IPS DF 4.7 (cell line): ENCODE measurements at regions not wholly inside any gene's neighbourhood (a gene's known extent, or its start where the extent isn't known, plus 50 kb on each side); places are given as distances from the start of the nearest gene placed in this dataset.
"Not testable (repeated sequence)": the region's sequence is repeated elsewhere in the genome, so short reads cannot be mapped to it uniquely, and the experiment has no call there.

Experiments used
- DNase-seq: peaks from one replicate; pipeline ENCODE4 v3.0.0-alpha.2; 2013; ENCODE audit warnings: low spot score; ENCODE audit errors: extremely low read depth

DNA sequence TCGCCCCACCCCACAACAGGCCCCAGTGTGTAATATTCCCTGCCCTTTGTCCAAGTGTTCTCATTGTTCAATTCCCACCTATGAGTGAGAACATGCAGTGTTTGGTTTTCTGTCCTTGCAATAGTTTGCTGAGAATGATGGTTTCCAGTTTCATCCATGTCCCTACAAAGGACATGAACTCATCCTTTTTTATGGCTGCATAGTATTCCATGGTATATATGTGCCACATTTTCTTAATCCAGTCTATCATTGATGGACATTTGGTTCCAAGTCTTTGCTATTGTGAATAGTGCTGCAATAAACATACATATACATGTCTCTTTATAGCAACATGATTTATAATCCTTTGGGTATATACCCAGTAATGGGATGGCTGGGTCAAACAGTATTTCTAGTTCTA is 132.7 kb downstream of the SNX10 start:
- DNase-seq, result not testable (repeated sequence)

DNA sequence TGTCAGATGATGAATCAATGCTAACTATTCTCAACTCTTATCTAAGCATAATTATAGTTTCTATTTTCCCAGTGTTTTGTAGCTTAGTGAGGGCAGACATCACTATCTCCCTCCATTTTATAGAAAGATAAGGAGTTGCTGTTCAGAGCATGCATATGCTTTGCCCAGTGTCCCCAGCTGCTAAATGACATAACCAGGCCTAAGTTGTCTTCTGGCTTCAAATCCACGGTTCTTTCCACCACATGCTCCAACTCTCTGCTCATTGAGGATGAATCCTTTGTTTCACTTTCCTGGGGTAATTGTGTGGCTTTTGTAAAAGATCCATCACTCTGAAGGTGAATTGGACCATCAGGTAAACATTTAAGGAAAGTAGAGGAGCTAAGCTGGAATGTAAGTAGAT is 134.0 kb downstream of the SNX10 start:
- DNase-seq, result no peak

DNA sequence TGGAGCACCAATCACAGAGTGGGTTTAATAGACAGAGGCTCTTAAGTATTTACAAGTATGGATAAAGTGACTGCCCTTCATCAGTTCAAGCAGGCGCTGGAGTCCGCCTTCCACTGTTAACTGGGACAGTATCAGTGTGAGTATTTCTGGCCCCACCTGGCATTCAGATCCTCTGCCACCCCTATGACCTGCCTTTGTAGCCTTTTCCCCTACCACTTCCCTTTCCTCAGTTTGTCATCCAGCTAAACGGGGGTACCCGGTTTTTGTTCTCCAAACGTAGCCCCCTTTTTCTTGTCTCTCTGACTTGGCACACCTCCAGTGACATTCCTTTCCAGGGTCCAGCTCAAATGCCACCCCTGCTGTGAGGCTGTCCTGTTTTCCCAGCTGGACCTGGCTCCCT is 134.4 kb downstream of the SNX10 start:
- DNase-seq, result no peak

DNA sequence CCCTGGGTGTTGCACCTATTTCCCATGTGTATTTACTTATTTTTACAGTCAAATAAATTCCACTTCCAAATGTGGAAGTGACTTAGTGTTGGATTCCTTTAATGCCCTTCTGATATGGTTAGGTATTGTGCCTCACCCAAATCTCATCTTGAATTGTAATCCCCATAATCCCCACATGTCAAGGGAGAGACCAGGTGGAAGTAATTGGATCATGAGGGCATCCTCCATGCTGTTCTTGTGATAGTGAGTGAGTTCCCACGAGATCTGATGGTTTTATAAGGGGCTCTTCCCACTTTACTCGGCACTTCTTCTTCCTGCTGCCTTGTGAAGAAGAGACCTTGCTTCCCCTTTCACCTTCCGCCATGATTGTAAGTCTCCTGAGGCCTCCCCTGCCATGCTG is 136.9 kb downstream of the SNX10 start:
- DNase-seq, result no peak

DNA sequence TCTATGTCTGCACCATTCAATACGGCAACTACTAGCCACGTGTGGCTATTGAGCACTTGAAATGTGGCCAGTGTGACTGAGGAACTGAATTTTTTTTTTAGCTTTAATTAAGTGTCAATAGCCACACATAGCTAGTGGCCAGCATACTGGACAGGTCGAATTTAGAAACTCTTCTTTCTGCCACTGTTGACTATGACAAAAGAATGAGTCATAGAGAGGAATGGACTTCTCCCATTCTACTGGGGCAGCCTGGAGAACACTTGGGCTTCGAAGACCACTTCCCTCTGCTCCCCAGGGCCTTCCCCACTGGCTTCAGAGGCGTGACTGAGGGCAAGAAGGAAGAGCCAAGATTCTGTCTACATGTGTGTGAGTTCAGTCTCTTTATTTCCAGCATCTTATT is 137.5 kb downstream of the SNX10 start:
- no peak for DNase-seq

DNA sequence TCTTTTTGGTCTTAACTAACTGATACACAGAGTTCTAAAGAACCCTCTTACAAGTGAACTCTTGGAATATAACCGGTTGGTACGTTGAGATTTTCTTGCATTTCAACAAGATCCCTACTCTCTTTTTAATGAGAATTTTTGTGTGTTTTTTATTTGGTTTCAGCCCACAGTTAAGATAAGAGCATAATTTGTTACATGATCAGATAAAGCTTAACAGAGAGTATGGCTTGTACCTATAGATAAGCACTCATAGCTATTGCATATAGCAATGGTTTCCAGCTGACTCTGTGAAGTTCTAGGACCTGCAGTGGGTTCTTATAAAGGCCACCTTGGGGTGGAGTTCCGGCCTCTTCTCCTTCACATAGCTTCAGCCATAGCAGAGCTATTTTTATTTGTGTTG is 143.3 kb downstream of the SNX10 start:
- no peak for DNase-seq

DNA sequence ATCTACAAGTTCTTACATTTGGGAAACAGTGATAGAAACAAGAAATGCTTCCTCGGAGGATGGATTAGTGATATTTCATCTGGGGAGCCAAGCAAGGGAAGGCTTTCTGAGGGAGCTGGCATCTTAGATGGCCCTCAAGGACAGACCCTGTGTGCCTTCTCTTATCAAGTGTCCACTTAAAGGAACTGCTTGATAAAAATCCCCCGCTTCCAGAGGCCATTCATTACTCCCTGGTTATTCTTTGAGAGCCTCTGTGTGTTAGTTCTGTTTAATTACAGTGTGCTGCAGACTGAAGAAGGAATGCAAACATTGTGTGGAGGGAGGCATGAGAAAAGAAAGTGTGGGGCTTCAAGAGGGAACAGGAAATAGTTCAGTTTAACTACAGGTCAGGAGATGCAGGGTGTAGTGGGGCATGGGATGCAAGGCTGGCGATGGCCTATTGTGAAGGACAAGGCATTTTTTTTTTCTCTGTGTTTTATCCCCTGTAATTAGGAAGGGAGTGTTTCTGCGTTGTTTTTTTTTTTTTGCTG is 145.4 kb downstream of the SNX10 start:
- no peak for DNase-seq

DNA sequence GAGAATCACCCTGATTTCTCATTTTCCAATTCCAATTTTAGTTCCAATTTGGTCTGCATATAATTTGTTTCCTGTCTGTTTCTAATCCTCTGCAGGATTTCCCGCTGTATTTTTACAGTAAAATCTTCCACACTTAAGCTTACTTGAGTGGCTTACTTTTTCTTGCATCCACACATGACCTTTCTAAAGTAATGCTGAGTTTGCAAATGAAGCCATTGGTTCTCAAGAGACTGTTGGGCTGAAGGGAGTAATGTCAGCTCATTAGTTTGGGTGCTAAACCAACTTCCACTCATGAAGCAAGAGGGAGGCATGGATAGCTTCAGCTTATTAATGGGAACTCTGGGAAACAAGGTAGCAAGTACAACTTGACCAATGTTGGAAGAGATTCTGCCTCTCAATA is 146.4 kb downstream of the SNX10 start:
- no peak for DNase-seq

DNA sequence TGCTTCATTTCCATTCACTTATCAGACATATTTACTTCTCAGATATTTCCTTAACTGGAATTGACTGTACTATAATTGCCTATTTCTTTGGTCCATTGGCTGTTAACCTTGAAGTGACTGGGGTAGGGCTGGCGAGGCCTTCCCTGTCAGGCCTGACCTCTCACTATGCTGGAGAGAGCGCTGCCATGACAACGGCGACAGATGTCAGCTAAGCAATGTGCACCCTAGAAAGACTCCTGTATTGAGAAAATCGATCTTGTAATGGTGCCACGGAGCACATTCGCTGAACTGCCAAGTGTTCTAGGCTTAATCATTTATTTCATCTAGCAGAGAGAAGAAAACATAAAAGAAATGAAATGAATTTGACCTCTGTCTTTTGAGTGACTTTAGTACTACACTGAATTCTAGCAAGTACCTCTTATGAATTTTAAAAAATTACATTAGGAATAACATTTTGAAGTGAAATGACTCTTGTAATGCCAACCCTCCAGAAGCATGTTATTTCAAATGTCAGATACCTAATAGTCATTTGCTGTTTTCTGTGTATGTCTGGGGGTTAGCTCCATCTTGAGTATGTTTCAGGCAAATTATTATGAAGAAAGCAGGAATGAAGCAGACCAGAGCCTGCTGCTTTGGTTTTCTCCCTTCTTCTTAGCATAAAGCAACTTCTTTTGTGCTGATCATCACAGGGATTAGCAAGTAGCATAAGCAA is 148.0 kb downstream of the SNX10 start:
- no peak for DNase-seq

DNA sequence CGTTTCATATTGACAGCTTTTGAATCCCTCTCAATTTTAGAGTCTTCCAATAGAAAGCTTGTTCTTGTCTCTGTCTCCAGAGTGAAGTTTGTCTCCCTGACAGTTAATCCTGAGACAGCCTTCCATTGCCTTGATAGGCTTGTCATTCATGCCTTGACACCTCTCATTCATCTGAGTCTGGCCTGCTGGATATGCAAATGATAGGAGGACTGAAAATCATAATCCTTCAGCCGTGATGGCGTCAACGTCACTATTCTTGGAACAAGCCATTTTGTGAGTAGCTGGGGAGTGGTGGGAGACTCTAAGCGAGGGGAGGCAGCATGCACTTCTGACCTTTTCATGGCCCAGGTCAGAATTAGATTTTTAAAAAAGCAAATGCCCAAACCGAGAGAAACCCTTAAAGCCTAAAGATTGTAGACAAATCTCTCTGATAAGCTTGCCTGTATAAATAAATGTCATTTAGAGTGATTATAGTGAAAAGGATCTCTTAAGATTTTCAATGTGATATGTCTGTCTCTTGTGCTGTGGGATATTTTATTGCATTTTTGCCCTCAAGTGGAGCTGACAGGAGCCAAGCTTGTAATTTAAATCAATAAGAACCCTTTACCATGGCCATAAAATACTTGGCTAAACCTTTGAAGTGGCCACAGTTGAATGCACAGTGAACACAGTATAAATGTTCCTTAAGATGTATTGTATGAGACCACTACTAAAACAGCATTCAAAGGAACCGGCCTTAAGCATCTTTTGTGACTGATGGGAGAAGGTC is 148.8 kb downstream of the SNX10 start:
- DNase-seq, result no peak

DNA sequence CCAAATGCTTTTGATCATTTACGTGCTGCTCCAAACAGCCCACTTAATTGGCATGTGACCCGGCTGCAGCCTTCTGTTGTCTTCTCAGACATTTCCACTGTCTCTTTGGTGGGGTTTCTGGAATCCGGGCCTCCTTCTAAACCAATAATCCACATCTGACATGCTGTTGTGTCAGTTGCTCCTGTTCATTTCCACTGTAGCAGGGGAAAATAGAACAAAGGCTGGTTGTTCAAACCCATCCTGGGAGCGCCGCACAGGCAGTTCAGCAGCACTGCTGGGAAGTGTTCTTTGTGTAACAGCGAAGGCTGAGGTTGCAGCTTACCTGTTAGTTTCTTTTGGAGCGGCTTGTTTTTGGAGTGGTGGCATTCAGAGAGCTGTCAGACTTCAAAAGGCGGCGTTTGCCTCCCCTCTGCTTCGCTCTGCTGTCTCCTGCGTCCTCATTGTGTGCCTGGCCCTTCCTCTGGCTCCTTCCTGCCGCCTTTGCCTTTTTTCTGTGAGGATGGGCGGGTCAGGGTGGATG is 149.4 kb downstream of the SNX10 start:
- DNase-seq, result no peak

DNA sequence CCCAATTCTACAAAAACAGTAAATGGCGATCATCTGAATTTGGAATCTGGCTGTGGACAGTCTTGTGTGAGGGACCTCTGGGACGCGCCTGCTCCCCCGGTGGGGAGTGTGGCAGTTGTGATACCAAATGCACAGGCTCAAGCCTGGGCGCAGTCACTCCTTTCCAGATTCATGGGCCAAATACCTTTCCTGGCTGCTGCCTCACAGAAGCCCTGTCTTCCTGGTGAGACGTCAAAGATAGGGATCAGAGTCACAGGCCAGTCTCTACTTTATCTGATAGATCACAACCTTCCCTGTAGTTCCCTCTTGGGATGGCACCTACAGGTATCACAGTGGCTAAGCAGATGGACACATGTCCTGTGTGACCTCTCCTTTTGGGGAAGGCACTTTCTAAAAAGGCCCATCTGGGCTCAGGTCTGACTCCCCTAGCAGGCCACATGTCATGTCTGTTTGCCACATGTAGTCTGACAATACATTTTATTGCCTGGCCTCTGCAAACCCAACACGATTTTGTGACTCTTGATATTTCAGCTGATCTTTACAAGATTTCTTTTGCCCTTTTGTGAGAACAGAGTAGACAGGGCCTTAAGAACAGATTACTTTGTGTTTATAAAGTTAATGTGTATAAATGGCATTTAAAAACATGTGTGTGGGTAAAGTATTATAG is 150.1 kb downstream of the SNX10 start:
- no peak for DNase-seq

DNA sequence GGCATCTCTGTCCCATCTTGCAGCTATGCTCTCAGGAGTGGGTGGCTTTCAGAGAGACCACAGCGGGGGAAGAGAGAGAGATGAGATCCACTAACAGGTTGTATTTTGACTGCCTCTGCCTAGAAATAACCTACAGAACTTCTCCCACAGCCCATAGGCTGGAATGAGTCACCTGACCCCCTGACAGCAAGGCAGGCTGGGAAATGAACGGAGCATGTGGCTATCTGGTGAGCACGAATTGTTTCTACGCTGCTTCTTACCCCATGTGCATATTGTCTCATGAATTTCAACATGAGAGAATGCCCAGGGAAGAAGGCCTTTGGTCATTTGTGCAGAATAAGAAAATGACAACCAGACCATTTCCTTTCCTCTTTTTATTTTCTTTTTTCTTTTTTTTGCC is 151.3 kb downstream of the SNX10 start:
- no peak for DNase-seq

DNA sequence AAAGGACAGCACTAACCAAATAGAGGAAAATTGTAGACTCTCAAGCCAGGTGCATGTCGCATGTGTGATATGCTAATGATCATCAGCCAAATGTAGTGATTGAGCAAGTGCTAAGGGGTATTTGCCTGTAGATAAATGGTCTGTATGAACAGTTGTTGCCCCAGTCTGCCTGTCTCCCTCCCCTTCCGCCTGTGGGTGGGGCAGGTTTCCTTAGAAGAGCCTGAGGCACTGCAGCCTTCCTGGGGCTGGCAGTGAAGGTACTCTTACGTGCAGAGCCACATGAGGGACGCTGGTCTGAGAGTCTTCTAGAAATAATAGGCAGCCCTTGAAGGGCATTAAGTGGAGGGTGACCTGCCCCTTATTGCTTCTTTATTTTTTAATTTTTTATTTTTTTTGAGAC is 152.1 kb downstream of the SNX10 start:
- no peak for DNase-seq

DNA sequence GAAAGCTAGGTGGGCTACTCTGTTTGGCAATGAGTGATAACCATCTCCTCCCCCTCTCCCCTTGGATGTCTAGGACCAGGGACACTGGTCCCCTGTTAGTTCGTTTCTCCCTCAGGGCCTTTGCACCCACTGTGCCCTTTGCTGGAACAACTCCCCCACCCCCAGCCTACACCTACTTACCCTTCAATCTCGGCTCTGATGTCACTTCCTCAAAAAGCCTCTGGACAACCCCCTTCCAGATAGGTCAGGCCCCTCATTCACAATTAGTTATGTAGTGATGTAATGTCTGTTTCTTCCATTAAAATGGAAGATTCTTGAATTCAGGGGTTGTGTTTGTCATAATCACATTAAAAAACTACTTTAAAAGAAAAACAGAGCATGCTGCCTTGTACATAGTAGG is 152.9 kb downstream of the SNX10 start:
- no peak for DNase-seq

DNA sequence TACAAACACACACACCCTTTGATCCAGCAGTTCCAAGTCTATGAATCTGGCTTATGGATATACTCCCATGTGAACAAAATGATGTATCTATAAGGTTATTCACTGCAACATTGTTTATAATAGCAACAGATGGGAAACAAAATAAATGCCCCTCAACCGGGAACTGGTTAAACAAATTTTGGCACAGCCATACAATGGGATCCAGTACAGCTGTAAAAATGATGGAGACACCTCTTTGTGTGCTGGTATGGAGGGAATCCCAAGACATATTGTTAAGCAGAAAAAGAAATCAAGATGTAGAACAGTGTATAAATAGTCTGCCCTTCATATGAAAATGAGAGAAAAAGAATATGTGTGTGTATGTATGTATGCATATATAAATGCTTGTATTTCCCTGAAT is 155.5 kb downstream of the SNX10 start:
- no peak for DNase-seq

DNA sequence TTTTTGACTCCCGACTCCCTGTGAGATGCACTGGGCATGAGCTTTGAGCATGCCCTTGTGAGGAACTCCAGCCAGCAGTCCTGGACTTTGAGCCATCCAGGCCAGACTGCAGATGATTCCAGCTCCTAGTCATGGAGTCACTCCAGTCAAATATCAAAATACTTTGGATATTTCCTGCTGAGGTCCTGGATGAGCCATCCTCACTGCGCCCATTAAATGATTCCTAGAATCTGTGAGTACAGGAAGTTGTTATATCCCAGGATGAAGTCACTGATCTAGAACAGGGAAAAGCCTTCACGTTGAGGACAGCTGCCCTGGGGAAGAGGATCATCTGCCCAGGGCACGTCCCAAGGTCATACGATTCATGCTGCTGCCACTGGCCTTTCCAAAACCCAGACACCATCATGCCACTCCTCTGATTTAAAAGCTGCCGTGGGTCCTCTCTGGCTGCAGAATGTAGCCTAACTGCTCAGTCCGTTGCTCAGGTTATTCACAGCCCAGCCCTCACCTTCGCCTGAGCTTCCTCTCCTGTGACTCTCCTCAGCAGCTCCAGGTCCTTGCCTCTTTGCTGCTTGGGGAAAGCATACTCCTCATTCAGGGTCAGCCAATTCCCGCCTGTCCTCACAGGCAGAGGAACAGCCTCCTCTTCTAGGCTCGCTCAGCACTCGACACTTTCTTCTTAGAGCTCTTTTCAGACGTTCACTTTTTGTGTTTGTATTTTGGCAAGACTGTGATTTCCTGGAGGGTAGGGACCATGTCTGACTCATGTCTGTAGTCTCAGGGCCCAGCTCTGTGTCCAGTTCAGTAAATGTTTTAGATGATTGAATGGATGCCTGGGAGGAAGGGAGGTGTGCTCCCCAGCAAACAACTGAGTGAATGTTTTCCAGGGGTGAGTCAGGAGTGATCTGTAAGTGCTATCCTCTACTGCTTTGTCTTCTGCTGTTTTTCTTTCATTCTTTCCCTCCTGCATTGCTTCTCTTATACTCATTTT is 157.8 kb downstream of the SNX10 start:
- no peak for DNase-seq

DNA sequence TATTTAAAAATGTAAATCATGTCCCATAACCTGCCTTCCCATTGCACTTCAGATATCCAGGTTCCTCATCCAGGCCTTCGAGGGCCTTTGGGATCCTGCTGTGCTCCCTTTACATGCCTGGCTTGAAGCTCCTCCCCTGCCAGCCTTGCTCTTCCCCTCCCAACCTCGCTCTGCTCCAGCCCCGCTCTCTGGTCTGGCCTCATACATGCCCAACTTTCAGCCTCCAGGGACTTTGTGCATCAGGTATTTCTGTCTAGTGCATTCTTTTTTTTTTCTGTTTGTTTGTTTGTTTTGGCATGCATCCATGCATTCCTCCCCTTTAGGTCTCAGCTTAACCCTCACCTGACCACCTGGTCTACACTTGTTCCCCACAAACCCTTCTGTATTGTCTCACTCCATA is 160.3 kb downstream of the SNX10 start:
- peak; percentile 22 for DNase-seq

DNA sequence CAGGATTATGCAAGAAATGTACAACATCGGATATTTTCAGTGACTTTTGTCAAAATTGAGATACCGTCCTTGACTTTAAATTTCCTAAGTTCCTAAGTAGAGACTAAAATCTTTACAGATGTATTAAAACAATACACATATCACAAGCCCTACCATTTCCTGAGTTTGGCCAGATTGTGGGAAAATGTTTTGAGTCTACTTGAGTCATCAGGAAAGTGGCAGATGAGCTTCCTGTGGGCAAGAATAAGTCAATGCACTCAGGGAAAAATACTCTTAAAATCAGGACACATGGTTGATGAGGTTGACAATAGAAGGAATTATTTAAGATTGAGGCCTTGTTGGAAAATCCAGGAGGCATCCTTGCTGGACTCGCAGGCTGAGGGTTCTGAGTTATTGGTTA is 162.5 kb downstream of the SNX10 start:
- DNase-seq, result no peak

DNA sequence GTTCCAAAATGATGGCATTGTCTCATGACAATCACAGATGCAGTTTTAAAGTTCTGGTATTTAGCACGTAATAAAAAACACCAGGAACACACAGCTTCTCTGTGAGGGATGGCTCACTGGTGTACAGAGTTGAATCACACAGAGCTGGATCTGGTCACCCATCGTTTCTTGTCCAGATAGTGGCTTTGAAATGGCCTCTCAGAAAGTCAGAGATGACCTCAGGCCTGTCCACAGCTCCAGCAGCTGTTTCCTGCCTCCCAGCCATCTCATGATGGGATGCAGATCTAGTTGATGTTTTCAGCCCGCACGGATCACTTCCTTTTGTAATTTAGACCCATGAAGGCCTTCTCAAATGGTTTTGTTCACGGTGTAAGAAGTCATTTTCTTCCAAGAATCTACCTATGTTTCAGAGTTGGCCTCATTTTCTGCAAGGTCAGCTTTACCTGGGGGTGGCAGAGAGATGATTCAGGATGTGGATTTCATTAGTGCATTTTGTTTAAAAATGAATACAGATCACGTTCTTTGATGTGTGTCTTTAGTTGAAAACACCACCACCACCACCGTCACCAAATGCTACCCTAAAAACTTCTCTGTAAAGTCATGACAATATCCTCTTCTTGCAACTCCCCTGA is 166.2 kb downstream of the SNX10 start:
- DNase-seq, result no peak
